Embryonic facial prominence (tissue), 1 donor: ENCODE measurements at regions not wholly inside any gene's neighbourhood (a gene's known extent, or its start where the extent isn't known, plus 50 kb on each side); places are given as distances from the start of the nearest gene placed in this dataset.
"Not testable (repeated sequence)": the region's sequence is repeated elsewhere in the genome, so short reads cannot be mapped to it uniquely, and the experiment has no call there.

Experiments used
- DNase-seq: peaks from one replicate; pipeline ENCODE4 v3.0.0-alpha.2; 2016; ENCODE audit errors: extremely low spot score

- DNase-seq: not testable (repeated sequence)
These were observed 118.3 kb downstream of the LRRC37A3 start for GRCh38 chr17:64800987-64801386.

- DNase-seq: not testable (repeated sequence)
These were observed 118.8 kb downstream of the LRRC37A3 start for GRCh38 chr17:64800361-64800895.

- not testable (repeated sequence) for DNase-seq
These were observed 119.6 kb downstream of the LRRC37A3 start for GRCh38 chr17:64799543-64800188.

GRCh38 chr17:64798961-64799360 lies 120.3 kb downstream of the LRRC37A3 start:
- not testable (repeated sequence) for DNase-seq

- not testable (repeated sequence) for DNase-seq
These were observed 120.8 kb downstream of the LRRC37A3 start for GRCh38 chr17:64798489-64798790.

- not testable (repeated sequence) for DNase-seq
These were observed 121.4 kb downstream of the LRRC37A3 start for GRCh38 chr17:64797746-64798488.

- not testable (repeated sequence) for DNase-seq
These were observed 123.9 kb downstream of the LRRC37A3 start for GRCh38 chr17:64795342-64795741.

- DNase-seq: not testable (repeated sequence)
These were observed 124.6 kb downstream of the LRRC37A3 start for GRCh38 chr17:64794548-64795274.

- not testable (repeated sequence) for DNase-seq
These were observed 125.2 kb downstream of the LRRC37A3 start for GRCh38 chr17:64794113-64794512.

- DNase-seq: not testable (repeated sequence)
These were observed 126.3 kb downstream of the LRRC37A3 start for GRCh38 chr17:64792793-64793575.

GRCh38 chr17:64792276-64792675 lies 127.0 kb downstream of the LRRC37A3 start:
- not testable (repeated sequence) for DNase-seq

GRCh38 chr17:64791691-64792090 lies 127.6 kb downstream of the LRRC37A3 start:
- DNase-seq: not testable (repeated sequence)

GRCh38 chr17:64791226-64791625 lies 128.1 kb downstream of the LRRC37A3 start:
- DNase-seq: not testable (repeated sequence)

- DNase-seq: not testable (repeated sequence)
These were observed 128.6 kb upstream of the SMURF2 start for GRCh38 chr17:64790690-64791089.

GRCh38 chr17:64790193-64790592 lies 128.1 kb upstream of the SMURF2 start:
- not testable (repeated sequence) for DNase-seq

GRCh38 chr17:64789061-64789445 lies 126.9 kb upstream of the SMURF2 start:
- not testable (repeated sequence) for DNase-seq

GRCh38 chr17:64788286-64789060 lies 126.4 kb upstream of the SMURF2 start:
- no peak for DNase-seq

GRCh38 chr17:64787921-64788271 lies 125.8 kb upstream of the SMURF2 start:
- no peak for DNase-seq

- no peak for DNase-seq
These were observed 125.3 kb upstream of the SMURF2 start for GRCh38 chr17:64787255-64787920.

- no peak for DNase-seq
These were observed 124.2 kb upstream of the SMURF2 start for GRCh38 chr17:64786337-64786736.
